Neutrophil (primary cell): ENCODE measurements at regions not wholly inside any gene's neighbourhood (a gene's known extent, or its start where the extent isn't known, plus 50 kb on each side); places are given as distances from the start of the nearest gene placed in this dataset.

Experiments used
- H3K27ac ChIP-seq: fragments of 200-600 bp; sonication (generic); 2 replicates; pipeline ENCODE4 v1.5.1; 2016; ENCODE audit warnings: mild to moderate bottlenecking, moderate library complexity
- H3K27me3 ChIP-seq: fragments of 200-600 bp; sonication (generic); 2 replicates; pipeline ENCODE4 v1.6.0; 2016; ENCODE audit warnings: mild to moderate bottlenecking
- H3K36me3 ChIP-seq: fragments of 200-600 bp; sonication (generic); 2 replicates; pipeline ENCODE4 v1.5.1; 2017
- H3K4me1 ChIP-seq, 2 experiments: fragments of 200-600 bp in 1 of 2; sonication (generic) in 1 of 2; 1 replicate in 1 of 2; 2 replicates in 1 of 2; pipeline versions ENCODE4 v1.5.1 to v1.6.1; 2013 to 2016; ENCODE audit warnings: low read depth in 1 of 2, low read length in 1 of 2, mild to moderate bottlenecking in 1 of 2, moderate library complexity in 1 of 2; ENCODE audit not compliant: control insufficient read depth in 1 of 2, insufficient read depth in 1 of 2
- H3K4me3 ChIP-seq, 2 experiments: fragments of 200-600 bp in 1 of 2; sonication (generic) in 1 of 2; 1 replicate in 1 of 2; 2 replicates in 1 of 2; pipeline ENCODE4 v1.5.1; 2013 to 2016; ENCODE audit warnings: low read depth in 1 of 2, low read length in 1 of 2, mild to moderate bottlenecking in 1 of 2, moderate library complexity in 1 of 2
- H3K9me3 ChIP-seq: fragments of 200-600 bp; sonication (generic); 2 replicates; pipeline ENCODE4 v1.5.1; 2016
- TF ChIP-seq, protein P1 (sequence below): fragments of 200-600 bp; sonication (generic); IDR thresholded peaks from 2 replicates; pipeline ENCODE4 v1.5.1; 2016; ENCODE audit warnings: antibody characterized with exemption

DNA sequence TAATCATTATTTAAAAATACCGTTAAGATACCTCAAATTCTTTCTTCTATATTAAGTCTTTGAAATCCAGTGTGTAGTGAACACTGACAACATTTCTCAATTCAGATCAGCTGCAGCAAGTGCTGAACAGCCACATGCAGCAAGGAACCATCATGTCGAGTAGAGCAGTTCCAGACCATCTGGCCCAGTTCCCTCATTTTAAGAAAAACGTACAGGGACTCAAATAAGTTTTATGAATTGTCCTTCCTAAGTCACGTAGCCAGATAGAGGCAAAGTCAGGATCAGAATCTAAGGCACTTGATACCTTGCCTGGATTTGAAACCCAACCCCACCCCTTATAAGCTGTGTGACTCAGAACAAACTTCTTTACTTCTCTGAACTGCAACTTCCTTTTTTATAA lies 132.4 kb downstream of the PROX1 start:
- no peaks in the 10 kb centered on the region for H3K36me3 ChIP-seq
- H3K9me3 ChIP-seq: peaks cover 9% of the 10 kb centered on the region
- H3K4me3 ChIP-seq: no peak overlapping the region
- no peaks in the 10 kb centered on the region for H3K27me3 ChIP-seq
- TF ChIP-seq, protein P1, sequence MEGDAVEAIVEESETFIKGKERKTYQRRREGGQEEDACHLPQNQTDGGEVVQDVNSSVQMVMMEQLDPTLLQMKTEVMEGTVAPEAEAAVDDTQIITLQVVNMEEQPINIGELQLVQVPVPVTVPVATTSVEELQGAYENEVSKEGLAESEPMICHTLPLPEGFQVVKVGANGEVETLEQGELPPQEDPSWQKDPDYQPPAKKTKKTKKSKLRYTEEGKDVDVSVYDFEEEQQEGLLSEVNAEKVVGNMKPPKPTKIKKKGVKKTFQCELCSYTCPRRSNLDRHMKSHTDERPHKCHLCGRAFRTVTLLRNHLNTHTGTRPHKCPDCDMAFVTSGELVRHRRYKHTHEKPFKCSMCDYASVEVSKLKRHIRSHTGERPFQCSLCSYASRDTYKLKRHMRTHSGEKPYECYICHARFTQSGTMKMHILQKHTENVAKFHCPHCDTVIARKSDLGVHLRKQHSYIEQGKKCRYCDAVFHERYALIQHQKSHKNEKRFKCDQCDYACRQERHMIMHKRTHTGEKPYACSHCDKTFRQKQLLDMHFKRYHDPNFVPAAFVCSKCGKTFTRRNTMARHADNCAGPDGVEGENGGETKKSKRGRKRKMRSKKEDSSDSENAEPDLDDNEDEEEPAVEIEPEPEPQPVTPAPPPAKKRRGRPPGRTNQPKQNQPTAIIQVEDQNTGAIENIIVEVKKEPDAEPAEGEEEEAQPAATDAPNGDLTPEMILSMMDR: no peak
- H3K4me1 ChIP-seq: no peaks in the 10 kb centered on the region
- no peak overlapping the region for H3K27ac ChIP-seq

DNA sequence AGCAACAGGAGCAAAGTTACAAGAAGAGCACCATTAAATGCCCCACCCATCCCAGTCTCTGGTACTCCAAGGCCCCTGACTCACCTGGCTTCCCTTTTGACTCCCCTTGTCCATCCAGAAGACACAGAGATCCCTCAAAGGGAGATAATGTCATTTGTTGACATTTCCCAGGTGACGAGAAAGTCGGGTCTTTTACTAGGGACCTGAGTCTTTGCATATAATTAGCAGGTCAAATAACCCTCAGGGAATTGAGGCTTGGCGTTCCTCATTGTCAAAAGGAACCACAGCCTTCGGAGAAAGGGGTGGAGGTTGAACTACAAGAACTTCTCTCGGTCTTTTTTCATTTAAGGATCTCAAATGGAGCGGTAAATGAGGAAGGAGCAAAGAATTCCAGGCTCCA lies 133.2 kb downstream of the PROX1 start:
- Histone ChIP-seq H3K4me1 (no peaks in the 10 kb centered on the region), H3K9me3 (peaks cover 9% of the 10 kb centered on the region), H3K36me3 (no peaks in the 10 kb centered on the region), H3K27me3 (no peaks in the 10 kb centered on the region), H3K4me3 (no peak overlapping the region), H3K27ac (no peak overlapping the region)
- TF ChIP-seq, protein P1: no peak

DNA sequence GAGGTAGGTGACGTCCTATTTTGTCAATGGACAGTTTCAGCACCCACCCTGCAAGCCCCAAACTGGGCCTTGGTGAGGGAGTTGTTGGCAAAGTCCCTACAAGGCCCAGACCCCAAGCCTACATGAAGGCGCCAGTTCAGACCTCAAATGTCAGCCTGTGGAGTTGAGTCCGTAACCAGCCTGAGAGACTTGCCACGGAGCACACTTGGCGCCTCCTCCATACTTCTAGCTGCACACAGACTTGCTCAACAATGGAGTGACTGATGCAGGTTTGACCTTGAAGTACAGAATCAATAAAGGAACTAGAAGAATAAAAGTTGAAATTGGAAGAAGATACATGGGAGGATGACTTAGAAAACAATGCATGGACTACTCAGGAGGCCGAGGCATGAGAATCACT lies 134.3 kb downstream of the PROX1 start:
- no peak overlapping the region for H3K27ac ChIP-seq
- no peaks in the 10 kb centered on the region for H3K4me1 ChIP-seq
- H3K27me3 ChIP-seq: no peaks in the 10 kb centered on the region
- no peak overlapping the region for H3K4me3 ChIP-seq
- TF ChIP-seq, protein P1: no peak
- H3K36me3 ChIP-seq: no peaks in the 10 kb centered on the region
- peaks cover 9% of the 10 kb centered on the region for H3K9me3 ChIP-seq

DNA sequence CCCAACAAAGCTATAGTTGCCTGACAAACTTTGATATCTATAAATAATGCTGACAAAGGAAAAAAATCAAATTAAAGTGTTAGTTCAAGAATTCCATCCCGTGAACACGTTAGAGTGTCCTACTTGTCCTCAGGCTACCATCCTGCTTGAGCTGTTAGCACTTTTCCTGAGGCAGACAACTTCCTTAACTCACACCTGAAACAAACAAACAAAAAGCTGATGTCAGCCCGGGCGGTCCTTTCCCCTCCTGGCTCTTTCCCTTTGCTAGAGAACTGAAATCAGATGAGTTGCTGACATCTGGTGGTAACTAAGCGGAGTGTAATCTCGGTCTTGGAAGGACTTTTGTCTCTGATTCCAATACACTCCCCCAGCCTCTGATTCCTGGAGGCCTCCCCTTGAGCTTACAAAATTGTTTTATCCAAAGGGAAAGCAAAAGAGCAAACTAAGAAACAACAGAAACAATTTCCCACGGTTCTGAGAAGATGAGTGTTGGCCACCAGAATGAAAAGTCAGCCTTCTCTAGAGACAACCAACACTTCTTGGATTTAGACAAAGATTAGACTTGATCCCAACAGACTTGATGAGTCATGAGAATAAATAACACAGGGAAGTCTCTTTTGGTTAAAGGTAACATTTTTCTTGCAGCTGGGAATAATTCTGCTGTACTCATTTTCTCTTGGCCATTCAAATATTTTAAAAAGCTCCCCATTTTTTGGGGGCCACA lies 135.4 kb downstream of the PROX1 start:
- no peak overlapping the region for H3K4me3 ChIP-seq
- no peak overlapping the region for H3K27ac ChIP-seq
- no peaks in the 10 kb centered on the region for H3K36me3 ChIP-seq
- TF ChIP-seq, protein P1: no peak
- peaks cover 2% of the 10 kb centered on the region for H3K9me3 ChIP-seq
- H3K4me1 ChIP-seq: no peaks in the 10 kb centered on the region
- H3K27me3 ChIP-seq: no peaks in the 10 kb centered on the region

DNA sequence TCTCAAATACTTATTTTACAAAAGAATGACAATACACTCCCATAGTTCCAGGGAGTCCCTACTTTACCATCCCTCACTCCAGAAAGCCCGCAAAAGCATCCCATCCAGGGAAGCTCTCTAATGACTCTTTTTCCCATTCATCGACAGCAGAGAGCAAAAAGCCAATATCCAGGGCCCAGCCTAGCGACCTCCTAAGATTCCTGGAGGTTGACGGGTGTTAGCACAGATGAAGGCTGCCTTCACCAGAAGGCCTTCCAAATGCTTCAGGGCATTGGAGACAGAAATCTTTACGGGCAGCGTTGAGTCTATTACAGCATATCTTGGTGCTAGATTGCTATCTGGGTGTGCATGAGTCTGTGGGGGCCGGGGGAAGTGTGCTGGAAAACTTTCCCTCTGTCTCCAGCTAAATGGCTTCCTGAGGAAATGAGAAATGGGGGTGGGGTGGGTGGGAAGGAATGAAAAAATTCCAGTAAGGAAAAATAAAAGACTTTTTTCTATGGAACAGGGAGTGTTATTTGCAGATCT lies 136.6 kb downstream of the PROX1 start:
- no peak overlapping the region for H3K27ac ChIP-seq
- TF ChIP-seq, protein P1: no peak
- H3K27me3 ChIP-seq: no peaks in the 10 kb centered on the region
- no peak overlapping the region for H3K4me3 ChIP-seq
- H3K9me3 ChIP-seq: no peaks in the 10 kb centered on the region
- no peaks in the 10 kb centered on the region for H3K36me3 ChIP-seq
- H3K4me1 ChIP-seq: no peaks in the 10 kb centered on the region
